HepG2 (cell line): ENCODE measurements at regions not wholly inside any gene's neighbourhood (a gene's known extent, or its start where the extent isn't known, plus 50 kb on each side); places are given as distances from the start of the nearest gene placed in this dataset.

Experiments
- ATAC-seq: fragments of 200-7000 bp; cut with Tn5 transposase; 3 replicates; pipeline ENCODE4 v1.9.1; 2020; ENCODE audit warnings: mild to moderate bottlenecking, moderate library complexity
- BruUV-seq: library from RNA; stranded (reverse); fragments of 400-500 nt; replicated peaks from 2 replicates; lab custom pipeline; 2021; lab: Mats Ljungman, UMichigan
- CTCF ChIA-PET: fragments of 300-600 bp; formaldehyde crosslinking; extraction: SDS; loops from one replicate; lab custom pipeline; 2021; ENCODE audit warnings: low total read pairs, inconsistent platforms, low intra/inter-chr PET ratio; lab: Yijun Ruan, JAX
- POLR2A ChIA-PET: fragments of 350-600 bp; sonication (Branson Sonifier 250); formaldehyde crosslinking; loops from one replicate; lab custom pipeline; 2020; ENCODE audit warnings: antibody characterized with exemption, inconsistent platforms; lab: Yijun Ruan, JAX
- DNase-seq: peaks from one replicate; pipeline ENCODE4 v3.0.0-alpha.2; 2015; ENCODE audit warnings: low spot score
- FAIRE-seq: peaks from 3 replicates; lab custom pipeline; 2011; peaks lifted over from hg19 to GRCh38; lab: Jason Lieb, UNC
- H2AFZ ChIP-seq: one replicate; pipeline ENCODE4 v1.6.1; 2011; ENCODE audit warnings: low read length, inconsistent platforms
- H3K27ac ChIP-seq: fragments of 300-600 bp; 3 replicates; pipeline ENCODE4 v1.8.0; 2011; ENCODE audit warnings: mixed run types, mild to moderate bottlenecking, mixed read lengths, low read length, inconsistent platforms; ENCODE audit not compliant: insufficient read depth; ENCODE audit errors: extremely low read length
- H3K27me3 ChIP-seq, 2 experiments: fragments of 200-600 bp in 1 of 2; 2 replicates in 1 of 2; 3 replicates in 1 of 2; pipeline versions ENCODE4 v1.6.0 to v1.8.0; 2011; ENCODE audit warnings: low read length in 2 of 2, mild to moderate bottlenecking in 2 of 2, moderate library complexity in 2 of 2, inconsistent platforms in 1 of 2; ENCODE audit not compliant: insufficient read depth in 2 of 2, control insufficient read depth in 1 of 2
- H3K36me3 ChIP-seq, 2 experiments: fragments of 200-600 bp in 1 of 2; replicated peaks in 1 of 2; 2 replicates in 1 of 2; 3 replicates in 1 of 2; pipeline versions ENCODE4 v1.5.1 to v1.8.0; 2011; ENCODE audit warnings: low read length in 2 of 2, inconsistent platforms in 1 of 2; ENCODE audit not compliant: insufficient read depth in 2 of 2, control insufficient read depth in 1 of 2
- H3K4me1 ChIP-seq: 2 replicates; pipeline ENCODE4 v1.5.1; 2012; ENCODE audit warnings: low read length, inconsistent platforms; ENCODE audit not compliant: insufficient read depth
- H3K4me2 ChIP-seq: 2 replicates; pipeline ENCODE4 v1.6.0; 2011; ENCODE audit warnings: low read depth, low read length, inconsistent platforms
- H3K4me3 ChIP-seq, 3 experiments: fragments of 200-600 bp in 1 of 3; sonication (generic), shearing (Covaris generic) in 1 of 3; replicated peaks in 1 of 3; 2 replicates each; pipeline ENCODE4 v1.5.1; 2011 to 2016; ENCODE audit warnings: low read length in 3 of 3, inconsistent platforms in 2 of 3, low read depth in 2 of 3, mild to moderate bottlenecking in 2 of 3, control low read depth in 1 of 3, mixed read lengths in 1 of 3; ENCODE audit not compliant: insufficient read depth in 1 of 3
- H3K79me2 ChIP-seq: one replicate; pipeline ENCODE4 v1.6.1; 2011; ENCODE audit warnings: low read length, inconsistent platforms; ENCODE audit not compliant: insufficient read depth
- H3K9ac ChIP-seq: 2 replicates; pipeline ENCODE4 v1.6.0; 2011; ENCODE audit warnings: mild to moderate bottlenecking, low read depth, low read length, inconsistent platforms; ENCODE audit not compliant: insufficient read depth
- H3K9me3 ChIP-seq: 2 replicates; pipeline ENCODE4 v1.5.1; 2012; ENCODE audit warnings: mild to moderate bottlenecking, low read length
- H4K20me1 ChIP-seq: 2 replicates; pipeline ENCODE4 v1.6.0; 2011; ENCODE audit warnings: inconsistent platforms, mild to moderate bottlenecking, low read length, moderate library complexity; ENCODE audit not compliant: insufficient read depth
- ARNT2 ChIP-seq: sonication (generic); formaldehyde crosslinking; IDR thresholded peaks from 2 replicates; pipeline ENCODE4 v1.8.0; 2022; ENCODE audit warnings: mild to moderate bottlenecking, low read depth, missing genetic modification reagents, moderate library complexity
- E2F1 ChIP-seq: sonication (generic); formaldehyde crosslinking; IDR thresholded peaks from 2 replicates; pipeline ENCODE4 v1.5.0; 2020; ENCODE audit warnings: missing genetic modification reagents
- HMGXB4 ChIP-seq, 2 experiments: sonication (generic) in 1 of 2; formaldehyde crosslinking in 1 of 2; IDR thresholded peaks; 2 replicates each; pipeline versions ENCODE4 v1.4.0 to v1.6.1; 2018 to 2020; ENCODE audit warnings: missing genetic modification reagents in 2 of 2, borderline replicate concordance in 1 of 2, low read depth in 1 of 2, mild to moderate bottlenecking in 1 of 2, missing biosample characterization in 1 of 2
- MAZ ChIP-seq, 2 experiments: sonication (generic) in 1 of 2; formaldehyde crosslinking in 1 of 2; IDR thresholded peaks; 2 replicates each; pipeline versions ENCODE4 v1.5.0 to v1.6.1; 2012 to 2020; ENCODE audit warnings: low read depth in 2 of 2, mild to moderate bottlenecking in 2 of 2, borderline replicate concordance in 1 of 2, improper control_type of control experiment in 1 of 2, low read length in 1 of 2, missing genetic modification reagents in 1 of 2, moderate library complexity in 1 of 2
- ZBTB21 ChIP-seq: sonication (generic); formaldehyde crosslinking; IDR thresholded peaks from 2 replicates; pipeline ENCODE4 v1.4.0; 2020; ENCODE audit warnings: missing genetic modification reagents
- ZNF180 ChIP-seq: sonication (generic); formaldehyde crosslinking; IDR thresholded peaks from 2 replicates; pipeline ENCODE4 v1.4.0; 2020; ENCODE audit warnings: low read depth, missing genetic modification reagents, borderline replicate concordance
- ZNF703 ChIP-seq: sonication (generic); formaldehyde crosslinking; IDR thresholded peaks from 2 replicates; pipeline ENCODE4 v1.5.1; 2020; ENCODE audit warnings: missing genetic modification reagents, mild to moderate bottlenecking, moderate library complexity, borderline replicate concordance
- ZNF704 ChIP-seq: sonication (generic); formaldehyde crosslinking; IDR thresholded peaks from 2 replicates; pipeline ENCODE4 v1.8.1; 2023; ENCODE audit warnings: mild to moderate bottlenecking, inconsistent platforms, moderate library complexity, missing genetic modification reagents, borderline replicate concordance
- ZNF773 ChIP-seq: sonication (generic); formaldehyde crosslinking; IDR thresholded peaks from 2 replicates; pipeline ENCODE4 v1.4.0; 2020; ENCODE audit warnings: missing genetic modification reagents, borderline replicate concordance
- WGBS: methylation state at CpG from one replicate; pipeline ENCODE4 v1.1.6; 2017; ENCODE audit warnings: low lambda C conversion rate; 5-methylcytosine and 5-hydroxymethylcytosine counted together
- in situ Hi-C: cut with HindIII; loops from 2 replicates; pipeline ENCODE4 v1.10.0; 2017; ENCODE audit warnings: low pct_unique_long_range_greater_than_20kb; ENCODE audit not compliant: extremely low pct_ligation_motif_present
- intact Hi-C: fragments of 100-400 bp; cut with micrococcal nuclease; formaldehyde crosslinking; loops from one replicate; pipeline ENCODE4 v1.10.0; 2022; ENCODE audit not compliant: unreplicated experiment
- TF ChIP-seq, protein P1 (sequence below): sonication (generic); formaldehyde crosslinking; IDR thresholded peaks from 2 replicates; pipeline ENCODE4 v1.4.0; 2020; ENCODE audit warnings: missing genetic modification reagents
- TF ChIP-seq, protein P2 (sequence below): IDR thresholded peaks from 2 replicates; pipeline ENCODE4 v1.6.1; 2016; ENCODE audit warnings: mild to moderate bottlenecking, missing biosample characterization, missing genetic modification reagents

DNA sequence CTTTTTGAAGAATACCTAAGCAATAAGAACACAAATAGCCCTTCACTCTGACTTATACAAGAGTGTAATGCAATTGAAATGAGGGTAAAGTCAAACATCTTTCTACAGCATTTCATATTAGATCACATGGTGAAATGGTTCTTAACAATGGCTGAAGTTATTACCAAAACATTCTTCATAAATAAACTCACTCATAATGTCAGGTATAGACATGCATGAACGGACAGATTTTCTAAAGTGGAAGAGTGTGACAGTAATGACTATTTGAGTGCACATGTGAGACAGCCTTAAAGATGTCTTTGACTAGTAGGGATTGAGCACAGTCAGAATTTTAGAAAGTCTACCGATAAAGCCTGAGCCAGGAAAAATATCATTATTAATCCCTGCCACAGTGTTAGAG lies 471.0 kb downstream of the ZPLD1 start:
- no peak for TF ChIP-seq HMGXB4 (CRISPR knock-in tag; IDR thresholded peaks at IDR 0.05; ENCODE audit: borderline replicate concordance in 1 of 2, low read depth in 1 of 2)
- TF ChIP-seq, protein P1, sequence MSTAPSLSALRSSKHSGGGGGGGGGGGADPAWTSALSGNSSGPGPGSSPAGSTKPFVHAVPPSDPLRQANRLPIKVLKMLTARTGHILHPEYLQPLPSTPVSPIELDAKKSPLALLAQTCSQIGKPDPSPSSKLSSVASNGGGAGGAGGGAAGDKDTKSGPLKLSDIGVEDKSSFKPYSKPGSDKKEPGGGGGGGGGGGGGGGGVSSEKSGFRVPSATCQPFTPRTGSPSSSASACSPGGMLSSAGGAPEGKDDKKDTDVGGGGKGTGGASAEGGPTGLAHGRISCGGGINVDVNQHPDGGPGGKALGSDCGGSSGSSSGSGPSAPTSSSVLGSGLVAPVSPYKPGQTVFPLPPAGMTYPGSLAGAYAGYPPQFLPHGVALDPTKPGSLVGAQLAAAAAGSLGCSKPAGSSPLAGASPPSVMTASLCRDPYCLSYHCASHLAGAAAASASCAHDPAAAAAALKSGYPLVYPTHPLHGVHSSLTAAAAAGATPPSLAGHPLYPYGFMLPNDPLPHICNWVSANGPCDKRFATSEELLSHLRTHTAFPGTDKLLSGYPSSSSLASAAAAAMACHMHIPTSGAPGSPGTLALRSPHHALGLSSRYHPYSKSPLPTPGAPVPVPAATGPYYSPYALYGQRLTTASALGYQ (CRISPR knock-in tag), result no peak
- no peak for TF ChIP-seq ZNF180 (CRISPR knock-in tag)
- DNase-seq (no peak), ATAC-seq (no peak), FAIRE-seq (no peak)
- BruUV-seq, result no TSS peak
- ChIA-PET CTCF (no interaction called here), POLR2A (no interaction called here)
- H3K36me3 ChIP-seq, result no peaks in the 10 kb centered on the region
- no peaks in the 10 kb centered on the region for H3K9me3 ChIP-seq
- H3K4me3 ChIP-seq, result no peak overlapping the region
- in situ Hi-C loops, result no loop called here
- no peak overlapping the region for H3K27ac ChIP-seq
- no peaks in the 10 kb centered on the region for H4K20me1 ChIP-seq
- no peak overlapping the region for H3K9ac ChIP-seq
- no peaks in the 10 kb centered on the region for H3K27me3 ChIP-seq
- intact Hi-C loops, result no loop called here
- no peaks in the 10 kb centered on the region for H3K4me1 ChIP-seq
- 29% methylated on average over 2 of the region's 2 CpGs for WGBS
- H2AFZ ChIP-seq, result no peak overlapping the region
- no peaks in the 10 kb centered on the region for H3K79me2 ChIP-seq
- no peak overlapping the region for H3K4me2 ChIP-seq

DNA sequence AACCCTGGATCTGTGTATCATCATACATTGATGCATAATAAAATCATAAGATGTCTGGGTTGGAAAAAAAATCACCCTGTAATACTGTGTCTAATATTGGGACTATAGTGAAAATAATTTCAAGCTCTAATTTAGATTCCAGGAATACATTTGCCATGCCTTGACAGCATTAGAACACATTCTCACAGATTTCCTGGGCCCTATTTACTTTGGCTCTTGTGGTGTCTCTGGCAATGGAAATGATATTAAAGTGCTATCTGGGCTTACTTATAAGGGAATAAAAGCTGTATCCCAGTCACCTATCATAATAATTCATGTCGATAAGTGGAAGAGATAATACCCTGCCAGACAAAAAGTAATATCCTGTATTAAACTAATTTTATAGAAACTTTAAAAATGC lies 472.0 kb downstream of the ZPLD1 start:
- BruUV-seq, result no TSS peak
- TF ChIP-seq ZBTB21 (CRISPR knock-in tag) (no peak), ZNF703 (CRISPR knock-in tag) (no peak), ZNF773 (CRISPR knock-in tag) (no peak), MAZ (IDR thresholded peaks at IDR 0.05; ENCODE audit: borderline replicate concordance, low read depth, low read length) (no peak), MAZ (CRISPR knock-in tag; IDR thresholded peaks at IDR 0.05; ENCODE audit: low read depth) (no peak), ARNT2 (no peak), ZNF704 (CRISPR knock-in tag) (no peak), E2F1 (no peak)
- TF ChIP-seq, protein P2, sequence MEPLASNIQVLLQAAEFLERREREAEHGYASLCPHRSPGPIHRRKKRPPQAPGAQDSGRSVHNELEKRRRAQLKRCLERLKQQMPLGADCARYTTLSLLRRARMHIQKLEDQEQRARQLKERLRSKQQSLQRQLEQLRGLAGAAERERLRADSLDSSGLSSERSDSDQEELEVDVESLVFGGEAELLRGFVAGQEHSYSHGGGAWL (CRISPR knock-in tag), result no peak

More for the DNA sequence above, 472.0 kb downstream of the ZPLD1 start:
- ChIA-PET CTCF (no interaction called here), POLR2A (no interaction called here)
- Histone ChIP-seq H3K9me3 (peaks cover 5% of the 10 kb centered on the region; the same call in 1 of the 2 replicates), H3K4me1 (no peaks in the 10 kb centered on the region), H3K79me2 (no peaks in the 10 kb centered on the region), H3K9ac (no peak overlapping the region), H4K20me1 (no peaks in the 10 kb centered on the region), H2AFZ (no peak overlapping the region), H3K27ac (no peak overlapping the region), H3K4me2 (no peak overlapping the region), H3K36me3 (no peaks in the 10 kb centered on the region), H3K27me3 (no peaks in the 10 kb centered on the region), H3K4me3 (no peak overlapping the region)
- FAIRE-seq (no peak), DNase-seq (no peak), ATAC-seq (no peak)
- intact Hi-C loops, result no loop called here
- 4% methylated on average over 1 of the region's 1 CpG for WGBS
- in situ Hi-C loops, result no loop called here
